T-cell (primary cell): ENCODE measurements at regions not wholly inside any gene's neighbourhood (a gene's known extent, or its start where the extent isn't known, plus 50 kb on each side); places are given as distances from the start of the nearest gene placed in this dataset.

Experiments used
- ATAC-seq, 4 experiments: fragments of 200-7000 bp in 3 of 4; fragments of 150-1000 bp in 1 of 4; cut with Tn5 transposase; replicated peaks in 1 of 4; 1 replicate in 3 of 4; 2 replicates in 1 of 4; pipeline ENCODE4 v1.10.0; 2021; ENCODE audit warnings: moderate library complexity in 3 of 4, mild to moderate bottlenecking in 2 of 4, moderate number of reproducible peaks in 1 of 4
- CTCF ChIA-PET, 2 donors: fragments of 300-600 bp; sonication (Branson Sonifier 250); formaldehyde crosslinking; loops; one replicate each; lab custom pipeline; 2022; ENCODE audit warnings: antibody characterized with exemption in 2 of 2; lab: Charles Lee
- POLR2A ChIA-PET, 2 donors: fragments of 300-600 bp; sonication (Branson Sonifier 250); formaldehyde crosslinking; loops; one replicate each; lab custom pipeline; 2022; ENCODE audit warnings: antibody characterized with exemption in 2 of 2; lab: Charles Lee
- DNase-seq, 35 experiments: peaks; one replicate each; pipeline versions ENCODE4 v3.0.0 to v3.0.0-alpha.2; 2013 to 2023
- H3K27ac ChIP-seq: one replicate; pipeline ENCODE4 v1.5.1; 2013; ENCODE audit warnings: low read length
- H3K27me3 ChIP-seq, 2 experiments: replicated peaks in 1 of 2; 1 replicate in 1 of 2; 2 replicates in 1 of 2; pipeline versions ENCODE4 v1.6.1 to v1.7.0; 2013; ENCODE audit warnings: low read length in 1 of 2, mixed read lengths in 1 of 2; ENCODE audit not compliant: control insufficient read depth in 2 of 2, insufficient read depth in 2 of 2; ENCODE audit errors: extremely low read depth in 1 of 2
- H3K36me3 ChIP-seq, 2 donors: 1 replicate in 1 of 2; 2 replicates in 1 of 2; pipeline versions ENCODE4 v1.6.1 to v1.7.0; 2013; ENCODE audit warnings: low read length in 1 of 2; ENCODE audit not compliant: control insufficient read depth in 2 of 2, insufficient read depth in 1 of 2; ENCODE audit errors: extremely low read depth in 1 of 2
- H3K4me1 ChIP-seq, 2 experiments: 1 replicate in 1 of 2; 2 replicates in 1 of 2; pipeline versions ENCODE4 v1.6.1 to v1.7.0; 2013; ENCODE audit warnings: low read length in 2 of 2, mixed read lengths in 1 of 2; ENCODE audit not compliant: insufficient read depth in 2 of 2, control insufficient read depth in 1 of 2; ENCODE audit errors: extremely low read depth in 1 of 2
- H3K4me3 ChIP-seq, 2 donors: 1 replicate in 1 of 2; 2 replicates in 1 of 2; pipeline versions ENCODE4 v1.5.1 to v1.7.0; 2013; ENCODE audit warnings: mild to moderate bottlenecking in 2 of 2, low read length in 1 of 2, moderate library complexity in 1 of 2; ENCODE audit not compliant: control insufficient read depth in 1 of 2; ENCODE audit errors: extremely low read depth in 1 of 2
- H3K9me3 ChIP-seq: 2 replicates; pipeline ENCODE4 v1.7.0; 2013
- H3K27ac Mint-ChIP-seq, 2 donors: one replicate each; pipeline ENCODE4 v1.8.0; 2020 to 2021; ENCODE audit warnings: mild to moderate bottlenecking in 2 of 2, mixed read lengths in 2 of 2
- H3K27me3 Mint-ChIP-seq, 2 donors: one replicate each; pipeline ENCODE4 v1.8.0; 2021 to 2022; ENCODE audit warnings: mixed read lengths in 2 of 2
- H3K36me3 Mint-ChIP-seq: one replicate; pipeline ENCODE4 v1.8.0; 2021; ENCODE audit warnings: mixed read lengths
- H3K4me1 Mint-ChIP-seq, 3 donors: one replicate each; pipeline ENCODE4 v1.8.0; 2020 to 2022; ENCODE audit warnings: mixed read lengths in 3 of 3, mild to moderate bottlenecking in 1 of 3
- H3K4me3 Mint-ChIP-seq, 3 donors: one replicate each; pipeline ENCODE4 v1.8.0; 2020 to 2022; ENCODE audit warnings: mild to moderate bottlenecking in 3 of 3, mixed read lengths in 3 of 3, moderate library complexity in 3 of 3
- H3K9me3 Mint-ChIP-seq, 3 donors: one replicate each; pipeline ENCODE4 v1.8.0; 2020 to 2022; ENCODE audit warnings: mixed read lengths in 3 of 3
- WGBS: methylation state at CpG from one replicate; pipeline ENCODE4 v1.1.5; 2013; ENCODE audit warnings: missing lambda C conversion rate; ENCODE audit not compliant: insufficient coverage; 5-methylcytosine and 5-hydroxymethylcytosine counted together

GRCh38 chr10:128278362-128278761 is 152.1 kb upstream of the MKI67 start:
- Mint-ChIP-seq H3K4me3 (no peak overlapping the region), H3K4me1 (peaks cover 7 to 15% (median 10%) of the 10 kb centered on the region in 3 donors), H3K27ac (no peak overlapping the region), H3K36me3 (no peaks in the 10 kb centered on the region), H3K27me3 (peaks cover 29 to 31% of the 10 kb centered on the region in 2 donors), H3K9me3 (no peaks in the 10 kb centered on the region)
- peaks cover 2 to 27% of the 10 kb centered on the region in 2 experiments for H3K27me3 ChIP-seq
- peaks cover 0 to 6% of the 10 kb centered on the region in 2 experiments for H3K4me1 ChIP-seq
- H3K36me3 ChIP-seq: no peaks in the 10 kb centered on the region
- DNase-seq (no peak), ATAC-seq (no peak)
- CTCF ChIA-PET: no interaction called here
- POLR2A ChIA-PET: no interaction called here
- H3K9me3 ChIP-seq: no peaks in the 10 kb centered on the region
- no peak overlapping the region for H3K4me3 ChIP-seq
- WGBS: 39% methylated on average over 7 of the region's 7 CpGs
- H3K27ac ChIP-seq: no peak overlapping the region

GRCh38 chr10:128280271-128280670 is 154.0 kb upstream of the MKI67 start:
- CTCF ChIA-PET: no interaction called here

GRCh38 chr10:128281343-128281742 is 155.1 kb upstream of the MKI67 start:
- Histone ChIP-seq H3K27me3 (peaks cover 2 to 37% of the 10 kb centered on the region in 2 experiments), H3K9me3 (no peaks in the 10 kb centered on the region), H3K36me3 (no peaks in the 10 kb centered on the region), H3K4me3 (no peak overlapping the region), H3K4me1 (no peaks in the 10 kb centered on the region), H3K27ac (no peak overlapping the region)
- H3K4me3 Mint-ChIP-seq: no peak overlapping the region
- peaks cover 36 to 43% of the 10 kb centered on the region in 2 donors for H3K27me3 Mint-ChIP-seq
- DNase-seq: no peak
- POLR2A ChIA-PET: no interaction called here
- H3K36me3 Mint-ChIP-seq: no peaks in the 10 kb centered on the region
- 76% methylated on average over 6 of the region's 6 CpGs for WGBS
- CTCF ChIA-PET: no interaction called here
- peaks cover 0 to 6% (median 0%) of the 10 kb centered on the region in 3 donors for H3K4me1 Mint-ChIP-seq
- H3K27ac Mint-ChIP-seq: no peak overlapping the region
- no peak for ATAC-seq
- no peaks in the 10 kb centered on the region for H3K9me3 Mint-ChIP-seq

More at GRCh38 chr10:128280271-128280670, 154.0 kb upstream of the MKI67 start:
- Histone ChIP-seq H3K27me3 (peaks cover 2 to 40% of the 10 kb centered on the region in 2 experiments), H3K4me1 (peaks cover 0 to 3% of the 10 kb centered on the region in 2 experiments), H3K4me3 (no peak overlapping the region), H3K36me3 (no peaks in the 10 kb centered on the region), H3K27ac (no peak overlapping the region), H3K9me3 (no peaks in the 10 kb centered on the region)
- POLR2A ChIA-PET: no interaction called here
- H3K9me3 Mint-ChIP-seq: no peaks in the 10 kb centered on the region
- WGBS: no CpG with 5 or more reads among the region's 2 CpGs
- no peak for ATAC-seq
- H3K4me1 Mint-ChIP-seq: peaks cover 2 to 10% (median 4%) of the 10 kb centered on the region in 3 donors
- peaks cover 33 to 35% of the 10 kb centered on the region in 2 donors for H3K27me3 Mint-ChIP-seq
- no peak for DNase-seq
- H3K36me3 Mint-ChIP-seq: no peaks in the 10 kb centered on the region
- no peak overlapping the region for H3K27ac Mint-ChIP-seq
- H3K4me3 Mint-ChIP-seq: no peak overlapping the region

- Mint-ChIP-seq H3K27ac (no peak overlapping the region), H3K4me1 (peaks cover 0 to 6% (median 0%) of the 10 kb centered on the region in 3 donors), H3K9me3 (no peaks in the 10 kb centered on the region), H3K4me3 (no peak overlapping the region), H3K27me3 (peaks cover 37 to 39% of the 10 kb centered on the region in 2 donors), H3K36me3 (no peaks in the 10 kb centered on the region)
- no peak overlapping the region for H3K27ac ChIP-seq
- H3K4me1 ChIP-seq: no peaks in the 10 kb centered on the region
- H3K4me3 ChIP-seq: no peak overlapping the region
- H3K9me3 ChIP-seq: no peaks in the 10 kb centered on the region
- 90% methylated on average over 8 of the region's 14 CpGs for WGBS
- H3K36me3 ChIP-seq: no peaks in the 10 kb centered on the region
- DNase-seq: no peak
- H3K27me3 ChIP-seq: peaks cover 2 to 40% of the 10 kb centered on the region in 2 experiments
- POLR2A ChIA-PET: no interaction called here
- CTCF ChIA-PET: no interaction called here
- no peak for ATAC-seq
Observed at GRCh38 chr10:128281861-128282260, 155.6 kb upstream of the MKI67 start.

DNA sequence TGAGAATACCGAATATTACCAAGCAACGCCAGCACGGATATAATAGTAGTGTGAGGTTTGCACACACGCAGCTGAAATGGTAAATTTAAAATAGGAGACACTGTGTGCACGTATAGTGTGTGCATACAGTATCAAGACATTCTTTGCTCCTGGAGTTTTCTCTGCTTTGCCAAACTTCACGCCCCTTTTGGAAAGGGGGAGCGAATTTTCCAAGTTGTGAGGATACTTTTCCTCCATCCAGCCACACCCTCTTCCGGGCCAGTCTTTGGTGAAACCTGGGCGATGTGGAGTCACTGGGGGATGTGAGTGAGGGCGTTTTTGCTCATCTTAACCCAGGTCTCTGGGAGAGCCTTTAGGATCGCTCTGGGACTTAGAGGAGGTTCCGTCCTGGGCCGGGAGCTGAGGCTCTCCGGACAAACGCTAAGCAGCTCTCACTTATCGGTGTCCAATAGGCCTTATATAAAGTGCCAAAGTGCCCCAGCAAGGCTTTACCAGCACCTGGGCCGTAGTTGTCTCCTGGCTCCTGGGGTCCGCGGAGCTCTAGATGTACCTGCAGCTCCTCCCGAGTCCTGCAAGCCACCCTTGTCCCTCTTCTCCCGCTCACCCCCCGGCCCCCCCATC is 160.0 kb upstream of the MKI67 start:
- CTCF ChIA-PET: interaction anchor here in 1 of 2 donors (0.6 kb wide), 1 partner anchor 208 kb away, joined by 3 read pairs; no protein-coding TSS in a partner anchor
- Histone ChIP-seq H3K36me3 (no peaks in the 10 kb centered on the region), H3K4me3 (no peak overlapping the region), H3K9me3 (no peaks in the 10 kb centered on the region), H3K4me1 (no peaks in the 10 kb centered on the region), H3K27ac (no peak overlapping the region), H3K27me3 (peaks cover 10 to 46% of the 10 kb centered on the region in 2 experiments)
- peaks cover 0 to 4% (median 0%) of the 10 kb centered on the region in 3 donors for H3K4me1 Mint-ChIP-seq
- peaks cover 35 to 53% of the 10 kb centered on the region in 2 donors for H3K27me3 Mint-ChIP-seq
- ATAC-seq: no peak
- POLR2A ChIA-PET: no interaction called here
- H3K9me3 Mint-ChIP-seq: peaks cover 0 to 10% (median 2%) of the 10 kb centered on the region in 3 donors
- no peak for DNase-seq
- no peak overlapping the region for H3K27ac Mint-ChIP-seq
- 48% methylated on average over 16 of the region's 22 CpGs for WGBS
- H3K36me3 Mint-ChIP-seq: peaks cover 4% of the 10 kb centered on the region
- H3K4me3 Mint-ChIP-seq: no peak overlapping the region

GRCh38 chr10:128286762-128287500 is 160.7 kb upstream of the MKI67 start:
- WGBS: 4% methylated on average over 36 of the region's 63 CpGs
- H3K4me1 ChIP-seq: no peaks in the 10 kb centered on the region
- ChIA-PET CTCF (no interaction called here), POLR2A (no interaction called here)
- no peaks in the 10 kb centered on the region for H3K36me3 ChIP-seq
- H3K4me3 ChIP-seq: no peak overlapping the region
- DNase-seq (no peak), ATAC-seq (no peak)
- H3K27ac Mint-ChIP-seq: no peak overlapping the region
- no peaks in the 10 kb centered on the region for H3K9me3 ChIP-seq
- peaks cover 0 to 10% (median 4%) of the 10 kb centered on the region in 3 donors for H3K9me3 Mint-ChIP-seq
- no peak overlapping the region for H3K27ac ChIP-seq
- peaks cover 4% of the 10 kb centered on the region for H3K36me3 Mint-ChIP-seq
- H3K4me1 Mint-ChIP-seq: peaks cover 0 to 4% (median 0%) of the 10 kb centered on the region in 3 donors
- H3K4me3 Mint-ChIP-seq: no peak overlapping the region
- peaks cover 31 to 54% of the 10 kb centered on the region in 2 donors for H3K27me3 Mint-ChIP-seq
- peaks cover 10 to 45% of the 10 kb centered on the region in 2 experiments for H3K27me3 ChIP-seq
